Body of pancreas (tissue), 4 donors: ENCODE measurements at regions not wholly inside any gene's neighbourhood (a gene's known extent, or its start where the extent isn't known, plus 50 kb on each side); places are given as distances from the start of the nearest gene placed in this dataset.

ENCODE experiments used
- ATAC-seq: fragments of 150-250 bp; one replicate; pipeline ENCODE4 v1.9.1; 2016
- DNase-seq, 4 donors: peaks; one replicate each; pipeline ENCODE4 v3.0.0-alpha.2; 2019
- H3K27ac ChIP-seq, 4 donors: fragments of 200-600 bp; sonication (generic); 1 replicate in 3 of 4; 2 replicates in 1 of 4; pipeline versions ENCODE4 v1.5.1 to v1.6.1; 2016 to 2019; ENCODE audit warnings: mild to moderate bottlenecking in 1 of 4, mixed read lengths in 1 of 4, moderate library complexity in 1 of 4
- H3K27me3 ChIP-seq, 2 donors: fragments of 200-600 bp; sonication (generic); one replicate each; pipeline ENCODE4 v1.6.0; 2016; ENCODE audit warnings: mild to moderate bottlenecking in 1 of 2
- H3K36me3 ChIP-seq, 2 donors: fragments of 200-600 bp; sonication (generic); replicated peaks in 1 of 2; 2 replicates each; pipeline ENCODE4 v1.5.1; 2016; ENCODE audit warnings: low read depth in 2 of 2; ENCODE audit not compliant: insufficient read depth in 1 of 2
- H3K4me1 ChIP-seq: fragments of 200-600 bp; sonication (generic); one replicate; pipeline ENCODE4 v1.6.0; 2016
- H3K4me3 ChIP-seq, 2 donors: fragments of 200-600 bp; sonication (generic); 1 replicate in 1 of 2; 2 replicates in 1 of 2; pipeline ENCODE4 v1.5.1; 2016 to 2019
- H3K9me3 ChIP-seq, 3 donors: fragments of 200-600 bp; sonication (generic); 1 replicate in 2 of 3; 2 replicates in 1 of 3; pipeline ENCODE4 v1.5.1; 2016
- POLR2A ChIP-seq, 3 donors: fragments of 450-650 bp; IDR thresholded peaks; one replicate each; pipeline ENCODE4 v1.6.1; 2016; ENCODE audit warnings: antibody characterized with exemption in 3 of 3, mild to moderate bottlenecking in 2 of 3
- WGBS, 2 donors: methylation state at CpG; one replicate each; pipeline ENCODE4 v1.1.5; 2017; 5-methylcytosine and 5-hydroxymethylcytosine counted together
- intact Hi-C: fragments of 100-400 bp; cut with DNase I; formaldehyde crosslinking; loops from one replicate; pipeline ENCODE4 v1.15.1; 2023
- TF ChIP-seq, protein P1 (sequence below), 7 experiments: fragments of 450-650 bp in 4 of 7; fragments of 200-600 bp in 3 of 7; sonication (generic) in 3 of 7; IDR thresholded peaks; one replicate each; pipeline ENCODE4 v1.5.1; 2016 to 2019; ENCODE audit warnings: antibody characterized with exemption in 7 of 7

DNA sequence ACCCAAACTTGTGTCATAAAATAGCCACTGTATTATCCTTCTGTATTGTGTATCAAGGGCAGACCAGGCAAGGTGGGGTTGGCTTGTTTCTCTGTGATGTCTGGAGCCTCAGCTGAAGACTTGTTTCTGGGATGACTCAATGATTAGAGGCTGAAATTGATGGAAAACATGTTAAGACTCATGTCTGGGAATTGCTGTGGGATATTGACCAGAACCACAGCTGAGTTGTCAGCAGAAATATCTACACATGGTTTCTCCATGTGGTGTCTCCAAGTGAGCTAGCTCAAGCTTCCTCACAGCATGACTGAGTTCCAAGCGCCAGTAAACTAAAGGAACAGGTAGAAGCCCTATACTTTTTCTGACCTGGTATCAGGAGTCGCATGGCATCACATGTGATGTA, 128.5 kb upstream of the SYNDIG1 start:
- intact Hi-C loops: no loop called here
- Histone ChIP-seq H3K27ac (no peak overlapping the region), H3K9me3 (no peaks in the 10 kb centered on the region), H3K4me3 (no peak overlapping the region), H3K36me3 (no peaks in the 10 kb centered on the region), H3K27me3 (no peaks in the 10 kb centered on the region), H3K4me1 (no peaks in the 10 kb centered on the region)
- DNase-seq: no peak
- TF ChIP-seq, protein P1, sequence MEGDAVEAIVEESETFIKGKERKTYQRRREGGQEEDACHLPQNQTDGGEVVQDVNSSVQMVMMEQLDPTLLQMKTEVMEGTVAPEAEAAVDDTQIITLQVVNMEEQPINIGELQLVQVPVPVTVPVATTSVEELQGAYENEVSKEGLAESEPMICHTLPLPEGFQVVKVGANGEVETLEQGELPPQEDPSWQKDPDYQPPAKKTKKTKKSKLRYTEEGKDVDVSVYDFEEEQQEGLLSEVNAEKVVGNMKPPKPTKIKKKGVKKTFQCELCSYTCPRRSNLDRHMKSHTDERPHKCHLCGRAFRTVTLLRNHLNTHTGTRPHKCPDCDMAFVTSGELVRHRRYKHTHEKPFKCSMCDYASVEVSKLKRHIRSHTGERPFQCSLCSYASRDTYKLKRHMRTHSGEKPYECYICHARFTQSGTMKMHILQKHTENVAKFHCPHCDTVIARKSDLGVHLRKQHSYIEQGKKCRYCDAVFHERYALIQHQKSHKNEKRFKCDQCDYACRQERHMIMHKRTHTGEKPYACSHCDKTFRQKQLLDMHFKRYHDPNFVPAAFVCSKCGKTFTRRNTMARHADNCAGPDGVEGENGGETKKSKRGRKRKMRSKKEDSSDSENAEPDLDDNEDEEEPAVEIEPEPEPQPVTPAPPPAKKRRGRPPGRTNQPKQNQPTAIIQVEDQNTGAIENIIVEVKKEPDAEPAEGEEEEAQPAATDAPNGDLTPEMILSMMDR (IDR thresholded peaks at IDR 0.05): no peak
- no peak for TF ChIP-seq POLR2A (IDR thresholded peaks at IDR 0.05)
- no peak for ATAC-seq
- 72 to 81% methylated on average over 2 of the region's 2 CpGs for WGBS, 2 donors

DNA sequence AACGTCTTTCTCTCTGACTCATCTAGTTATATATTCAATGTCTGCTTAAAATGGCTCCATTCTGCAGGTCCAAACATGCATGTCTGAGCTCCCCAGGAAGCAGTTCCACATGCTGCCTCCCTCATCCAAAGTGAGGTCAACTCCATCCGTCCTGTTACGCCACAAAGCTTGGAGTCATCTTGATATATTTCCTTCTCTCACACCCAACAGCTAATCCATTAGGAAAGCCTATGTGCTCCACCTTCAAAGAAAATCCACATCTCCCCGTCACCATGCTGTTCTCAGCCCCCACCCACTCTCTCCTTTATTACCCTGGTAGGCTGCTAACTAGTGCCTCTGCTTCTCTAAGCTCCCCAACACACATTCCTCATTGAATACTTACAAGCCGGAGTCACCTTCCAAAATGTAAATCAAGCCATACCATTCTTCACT, 130.2 kb upstream of the SYNDIG1 start:
- no peaks in the 10 kb centered on the region for H3K36me3 ChIP-seq
- no peak for ATAC-seq
- TF ChIP-seq, protein P1 (IDR thresholded peaks at IDR 0.05): no peak
- no peak for TF ChIP-seq POLR2A (IDR thresholded peaks at IDR 0.05)
- intact Hi-C loops: no loop called here
- no peaks in the 10 kb centered on the region for H3K4me1 ChIP-seq
- no peak overlapping the region for H3K4me3 ChIP-seq
- H3K27ac ChIP-seq: no peak overlapping the region
- DNase-seq: no peak
- no peaks in the 10 kb centered on the region for H3K27me3 ChIP-seq
- H3K9me3 ChIP-seq: no peaks in the 10 kb centered on the region
- WGBS, 2 donors: 58 to 80% methylated on average over 5 of the region's 5 CpGs

DNA sequence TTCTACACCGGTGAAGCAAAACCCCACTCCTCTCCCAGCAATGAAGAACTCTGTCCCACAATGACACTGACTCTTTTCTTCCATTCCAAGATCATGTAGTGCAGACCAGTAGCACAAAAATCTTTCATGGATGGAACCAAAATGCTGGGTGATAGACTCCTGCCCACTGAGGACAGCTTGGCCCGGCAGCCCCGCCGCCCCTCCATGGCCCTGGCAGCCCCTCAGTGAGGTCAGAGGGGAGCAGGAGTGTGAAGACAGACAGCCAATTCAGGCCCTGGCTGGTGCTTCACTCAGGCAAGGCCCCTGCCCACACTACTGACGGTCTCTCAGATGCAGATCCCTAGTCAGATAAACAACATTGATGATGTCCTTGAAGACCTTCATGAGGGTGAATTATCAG, 131.9 kb upstream of the SYNDIG1 start:
- Histone ChIP-seq H3K27me3 (no peaks in the 10 kb centered on the region), H3K27ac (no peak overlapping the region), H3K36me3 (no peaks in the 10 kb centered on the region), H3K9me3 (no peaks in the 10 kb centered on the region), H3K4me3 (no peak overlapping the region), H3K4me1 (no peaks in the 10 kb centered on the region)
- intact Hi-C loops: no loop called here
- no peak for DNase-seq
- no peak for ATAC-seq
- TF ChIP-seq, protein P1 (IDR thresholded peaks at IDR 0.05): no peak
- TF ChIP-seq POLR2A (IDR thresholded peaks at IDR 0.05): no peak
- 79% methylated on average over 1 to 5 of the region's 5 CpGs for WGBS, 2 donors

DNA sequence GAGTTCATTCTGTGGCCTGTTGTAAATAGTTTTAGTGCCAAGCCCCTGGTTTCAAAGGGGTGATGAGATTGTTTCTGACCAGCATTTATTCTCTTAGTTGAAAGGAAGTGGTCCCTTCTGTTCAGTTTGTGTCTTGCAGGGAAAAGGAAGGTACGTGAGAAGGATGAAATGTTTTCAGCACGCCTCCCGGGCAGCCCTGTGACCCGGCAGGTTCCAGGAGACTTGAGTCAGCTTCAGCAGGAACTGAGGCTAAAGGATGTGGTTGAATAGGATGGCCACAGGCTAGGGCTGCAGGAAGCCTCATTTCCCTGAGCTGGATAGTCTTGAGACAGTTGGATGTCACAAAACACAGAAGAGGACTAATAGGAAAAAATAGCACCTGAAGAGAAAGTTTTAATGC, 132.4 kb upstream of the SYNDIG1 start:
- no peaks in the 10 kb centered on the region for H3K36me3 ChIP-seq
- no peak overlapping the region for H3K27ac ChIP-seq
- intact Hi-C loops: no loop called here
- H3K4me3 ChIP-seq: no peak overlapping the region
- H3K4me1 ChIP-seq: no peaks in the 10 kb centered on the region
- 46 to 54% methylated on average over 4 of the region's 4 CpGs for WGBS, 2 donors
- H3K9me3 ChIP-seq: no peaks in the 10 kb centered on the region
- TF ChIP-seq, protein P1 (IDR thresholded peaks at IDR 0.05): no peak
- TF ChIP-seq POLR2A (IDR thresholded peaks at IDR 0.05): no peak
- DNase-seq: no peak
- ATAC-seq: no peak
- H3K27me3 ChIP-seq: no peaks in the 10 kb centered on the region

DNA sequence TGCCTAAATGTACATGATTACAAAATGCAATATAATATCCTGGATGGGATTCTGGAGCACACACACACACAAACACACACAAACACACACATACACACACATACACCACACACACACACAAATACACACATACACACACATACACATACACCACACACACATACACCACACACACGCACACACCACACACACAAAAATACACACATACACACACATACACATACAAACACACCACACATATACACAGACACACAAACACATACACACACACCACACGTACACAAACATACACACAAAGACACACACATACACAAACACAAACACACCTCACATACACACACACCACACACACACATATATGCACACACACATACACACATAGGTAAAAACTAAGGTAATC, 134.6 kb upstream of the SYNDIG1 start:
- Histone ChIP-seq H3K4me1 (no peaks in the 10 kb centered on the region), H3K9me3 (no peaks in the 10 kb centered on the region), H3K4me3 (no peak overlapping the region), H3K27me3 (no peaks in the 10 kb centered on the region), H3K36me3 (no peaks in the 10 kb centered on the region), H3K27ac (no peak overlapping the region)
- WGBS, 2 donors: 67 to 81% methylated on average over 2 of the region's 2 CpGs
- TF ChIP-seq, protein P1 (IDR thresholded peaks at IDR 0.05): no peak
- TF ChIP-seq POLR2A (IDR thresholded peaks at IDR 0.05): no peak
- intact Hi-C loops: no loop called here
- ATAC-seq: no peak
- DNase-seq: no peak
